ENCODE measurements at regions not wholly inside any gene's neighbourhood (a gene's known extent, or its start where the extent isn't known, plus 50 kb on each side); places are given as distances from the start of the nearest gene placed in this dataset.

GRCh38 chr5:74546796-74547195, 93.7 kb downstream of the ENC1 start:
- FAIRE-seq (no peak), DNase-seq (ENCODE audit: low read depth, low spot score) (no peak), ATAC-seq (no peak)
- H3K79me2 ChIP-seq (ENCODE audit: control insufficient read depth, insufficient read depth, low read length) = no peaks in the 10 kb centered on the region
- H3K9me3 ChIP-seq (replicated peaks; ENCODE audit: control insufficient read depth, insufficient read depth, low read length) = no peaks in the 10 kb centered on the region
- H3K27ac ChIP-seq (ENCODE audit: control insufficient read depth, insufficient read depth) = no peak overlapping the region
- no peak overlapping the region for H3K4me3 ChIP-seq
- no peaks in the 10 kb centered on the region for H3K4me1 ChIP-seq (ENCODE audit: control insufficient read depth, insufficient read depth, low read length)
- H3K4me2 ChIP-seq (ENCODE audit: control insufficient read depth, insufficient read depth) = no peak overlapping the region
- H4K20me1 ChIP-seq (ENCODE audit: control insufficient read depth, insufficient read depth) = no peaks in the 10 kb centered on the region
- no peaks in the 10 kb centered on the region for H3K27me3 ChIP-seq (replicated peaks in 1 of 2; ENCODE audit: control insufficient read depth in 2 of 2, insufficient read depth in 2 of 2, low read length in 1 of 2)
- CTCF ChIA-PET = no interaction called here
- intact Hi-C loops (cut with micrococcal nuclease; ENCODE audit: unreplicated experiment) = no loop called here
- H2AFZ ChIP-seq (ENCODE audit: control insufficient read depth, low read depth, low read length) = no peak overlapping the region
- H3K36me3 ChIP-seq (ENCODE audit: control insufficient read depth in 2 of 2, insufficient read depth in 2 of 2, low read length in 1 of 2) = no peaks in the 10 kb centered on the region
- WGBS (ENCODE audit: insufficient coverage, insufficient replicate concordance, low lambda C conversion rate, missing lambda C conversion rate) = 0% methylated on average over 1 of the region's 1 CpG
- no peak overlapping the region for H3K9ac ChIP-seq (ENCODE audit: control insufficient read depth, insufficient read depth, low read length)
- RAD21 ChIA-PET (ENCODE audit: unreplicated experiment) = no interaction called here
- SMC1A ChIA-PET (ENCODE audit: uncharacterized antibody, unreplicated experiment) = interaction anchor here (0.7 kb wide), 1 partner anchor 13 kb away, joined by 3 read pairs; no protein-coding TSS in a partner anchor
- BruUV-seq (replicated peaks) = no TSS peak
- POLR2A ChIA-PET = no interaction called here
- TF ChIP-seq, protein P1, sequence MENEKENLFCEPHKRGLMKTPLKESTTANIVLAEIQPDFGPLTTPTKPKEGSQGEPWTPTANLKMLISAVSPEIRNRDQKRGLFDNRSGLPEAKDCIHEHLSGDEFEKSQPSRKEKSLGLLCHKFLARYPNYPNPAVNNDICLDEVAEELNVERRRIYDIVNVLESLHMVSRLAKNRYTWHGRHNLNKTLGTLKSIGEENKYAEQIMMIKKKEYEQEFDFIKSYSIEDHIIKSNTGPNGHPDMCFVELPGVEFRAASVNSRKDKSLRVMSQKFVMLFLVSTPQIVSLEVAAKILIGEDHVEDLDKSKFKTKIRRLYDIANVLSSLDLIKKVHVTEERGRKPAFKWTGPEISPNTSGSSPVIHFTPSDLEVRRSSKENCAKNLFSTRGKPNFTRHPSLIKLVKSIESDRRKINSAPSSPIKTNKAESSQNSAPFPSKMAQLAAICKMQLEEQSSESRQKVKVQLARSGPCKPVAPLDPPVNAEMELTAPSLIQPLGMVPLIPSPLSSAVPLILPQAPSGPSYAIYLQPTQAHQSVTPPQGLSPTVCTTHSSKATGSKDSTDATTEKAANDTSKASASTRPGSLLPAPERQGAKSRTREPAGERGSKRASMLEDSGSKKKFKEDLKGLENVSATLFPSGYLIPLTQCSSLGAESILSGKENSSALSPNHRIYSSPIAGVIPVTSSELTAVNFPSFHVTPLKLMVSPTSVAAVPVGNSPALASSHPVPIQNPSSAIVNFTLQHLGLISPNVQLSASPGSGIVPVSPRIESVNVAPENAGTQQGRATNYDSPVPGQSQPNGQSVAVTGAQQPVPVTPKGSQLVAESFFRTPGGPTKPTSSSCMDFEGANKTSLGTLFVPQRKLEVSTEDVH (IDR thresholded peaks at IDR 0.05; ENCODE audit: low read depth, partially characterized antibody) = no peak
- TF ChIP-seq, protein P2, sequence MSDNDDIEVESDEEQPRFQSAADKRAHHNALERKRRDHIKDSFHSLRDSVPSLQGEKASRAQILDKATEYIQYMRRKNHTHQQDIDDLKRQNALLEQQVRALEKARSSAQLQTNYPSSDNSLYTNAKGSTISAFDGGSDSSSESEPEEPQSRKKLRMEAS (IDR thresholded peaks at IDR 0.05; ENCODE audit: low read depth, low read length) = no peak
- TF ChIP-seq RUNX3 (IDR thresholded peaks at IDR 0.05; ENCODE audit: low read length) (no peak), ZBED1 (IDR thresholded peaks at IDR 0.05; ENCODE audit: borderline replicate concordance) (no peak), HDAC6 (IDR thresholded peaks at IDR 0.05; ENCODE audit: unreplicated experiment) (no peak), POLR2A (IDR thresholded peaks at IDR 0.05; ENCODE audit: low read depth, low read length) (no peak), TCF7 (IDR thresholded peaks at IDR 0.05; ENCODE audit: borderline replicate concordance) (no peak), JUND (IDR thresholded peaks at IDR 0.05; ENCODE audit: low read depth, low read length) (no peak), SREBF1 (IDR thresholded peaks at IDR 0.05; ENCODE audit: low read length) (no peak), ZZZ3 (IDR thresholded peaks at IDR 0.05; ENCODE audit: control insufficient read depth, insufficient read length, low read depth) (no peak), ZNF207 (IDR thresholded peaks at IDR 0.05; ENCODE audit: borderline replicate concordance) (no peak), EGR1 (IDR thresholded peaks at IDR 0.05; ENCODE audit: borderline replicate concordance in 1 of 2, low read depth in 2 of 2, low read length in 2 of 2) (no peak), CHD1 (IDR thresholded peaks at IDR 0.05; ENCODE audit: low read depth, low read length) (no peak), CREB1 (IDR thresholded peaks at IDR 0.05; ENCODE audit: low read depth) (no peak), HDAC2 (IDR thresholded peaks at IDR 0.05) (no peak), SUZ12 (IDR thresholded peaks at IDR 0.05; ENCODE audit: unreplicated experiment) (no peak), E2F4 (IDR thresholded peaks at IDR 0.05; ENCODE audit: low read depth, low read length) (no peak), ZBTB40 (IDR thresholded peaks at IDR 0.05; ENCODE audit: borderline replicate concordance) (no peak), FOXK2 (IDR thresholded peaks at IDR 0.05) (no peak)
- in situ Hi-C loops (cut with MboI) = no loop called here
